ENCODE measurements at regions not wholly inside any gene's neighbourhood (a gene's known extent, or its start where the extent isn't known, plus 50 kb on each side); places are given as distances from the start of the nearest gene placed in this dataset.

DNA sequence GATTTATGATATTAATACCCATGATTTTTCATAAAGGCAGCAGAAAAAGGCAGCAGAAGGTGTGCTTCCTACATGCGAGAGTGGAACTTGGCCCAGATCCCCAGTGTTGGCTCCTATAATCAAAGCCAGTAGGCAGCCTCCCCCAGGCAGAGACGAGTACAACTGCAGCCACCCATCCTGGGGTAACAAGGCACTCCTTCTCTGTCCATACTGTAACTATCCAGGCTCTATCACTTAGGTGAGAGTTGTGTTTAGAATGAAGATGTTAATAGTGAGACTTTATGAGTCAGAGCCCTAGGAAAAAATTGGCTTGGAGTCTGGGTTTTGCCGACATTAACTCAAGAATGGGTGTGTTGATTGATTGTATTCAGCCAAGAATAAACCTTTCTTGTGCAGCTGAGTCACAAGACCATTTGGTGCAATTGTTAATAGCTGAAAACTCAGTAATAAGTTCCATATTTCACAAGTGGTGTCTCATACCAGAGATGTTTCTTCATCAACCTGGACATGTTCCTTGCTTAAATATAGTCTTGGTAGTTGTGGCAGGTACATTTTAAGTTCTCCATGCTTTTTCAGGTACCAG lies 322.3 kb downstream of the DUSP10 start:
- CTCF ChIA-PET: no interaction called here
- DNase-seq: no peak
- TF ChIP-seq, protein P1, sequence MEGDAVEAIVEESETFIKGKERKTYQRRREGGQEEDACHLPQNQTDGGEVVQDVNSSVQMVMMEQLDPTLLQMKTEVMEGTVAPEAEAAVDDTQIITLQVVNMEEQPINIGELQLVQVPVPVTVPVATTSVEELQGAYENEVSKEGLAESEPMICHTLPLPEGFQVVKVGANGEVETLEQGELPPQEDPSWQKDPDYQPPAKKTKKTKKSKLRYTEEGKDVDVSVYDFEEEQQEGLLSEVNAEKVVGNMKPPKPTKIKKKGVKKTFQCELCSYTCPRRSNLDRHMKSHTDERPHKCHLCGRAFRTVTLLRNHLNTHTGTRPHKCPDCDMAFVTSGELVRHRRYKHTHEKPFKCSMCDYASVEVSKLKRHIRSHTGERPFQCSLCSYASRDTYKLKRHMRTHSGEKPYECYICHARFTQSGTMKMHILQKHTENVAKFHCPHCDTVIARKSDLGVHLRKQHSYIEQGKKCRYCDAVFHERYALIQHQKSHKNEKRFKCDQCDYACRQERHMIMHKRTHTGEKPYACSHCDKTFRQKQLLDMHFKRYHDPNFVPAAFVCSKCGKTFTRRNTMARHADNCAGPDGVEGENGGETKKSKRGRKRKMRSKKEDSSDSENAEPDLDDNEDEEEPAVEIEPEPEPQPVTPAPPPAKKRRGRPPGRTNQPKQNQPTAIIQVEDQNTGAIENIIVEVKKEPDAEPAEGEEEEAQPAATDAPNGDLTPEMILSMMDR (IDR thresholded peaks at IDR 0.05; ENCODE audit: insufficient read depth in 1 of 2, low read depth in 1 of 2, low read length in 1 of 2, severe bottlenecking in 1 of 2, unreplicated experiment in 1 of 2): no peak

DNA sequence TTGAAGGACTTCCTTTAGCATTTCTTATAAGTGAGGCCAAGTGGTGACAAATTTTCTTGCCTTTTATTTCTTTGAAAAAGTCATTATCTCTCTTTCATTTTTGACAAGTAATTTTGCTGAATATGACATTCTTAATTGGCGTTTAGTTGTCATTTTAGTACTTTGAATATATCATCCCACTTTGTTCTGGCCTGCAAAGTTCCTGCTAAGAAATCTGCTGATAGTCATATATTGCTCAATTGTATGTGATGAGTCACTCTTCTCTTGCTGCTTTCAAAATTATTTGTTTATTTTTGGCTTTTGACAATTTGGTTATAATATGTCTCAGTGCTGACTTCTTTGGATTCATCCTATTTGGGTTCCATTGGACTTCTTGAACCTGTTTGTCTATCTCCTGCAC lies 312.6 kb downstream of the DUSP10 start:
- ChIA-PET POLR2A (no interaction called here), CTCF (no interaction called here)
- H3K9me3 Mint-ChIP-seq (ENCODE audit: unreplicated experiment): peaks cover 13% of the 10 kb centered on the region
- no peak overlapping the region for H3K4me3 Mint-ChIP-seq (ENCODE audit: unreplicated experiment)
- H3K27ac Mint-ChIP-seq (ENCODE audit: unreplicated experiment): no peak overlapping the region
- no peaks in the 10 kb centered on the region for H3K4me1 Mint-ChIP-seq (ENCODE audit: low read depth, unreplicated experiment)
- DNase-seq: no peak
- no peaks in the 10 kb centered on the region for H3K4me1 ChIP-seq
- H3K27me3 Mint-ChIP-seq (ENCODE audit: insufficient read depth, unreplicated experiment): no peaks in the 10 kb centered on the region
- no peaks in the 10 kb centered on the region; the same call in 1 of the 2 replicates for H3K9me3 ChIP-seq
- no peaks in the 10 kb centered on the region for H3K36me3 Mint-ChIP-seq (ENCODE audit: insufficient read depth, unreplicated experiment)
- no peaks in the 10 kb centered on the region for H3K27me3 ChIP-seq (replicated peaks; ENCODE audit: control insufficient read depth, insufficient read depth, low read length)
- H3K36me3 ChIP-seq (ENCODE audit: control insufficient read depth, insufficient read depth, low read length): no peaks in the 10 kb centered on the region
- no peak overlapping the region for H3K4me3 ChIP-seq (ENCODE audit: low read depth, low read length)
- intact Hi-C loops (cut with micrococcal nuclease; ENCODE audit: unreplicated experiment): no loop called here
- BruUV-seq (replicated peaks): no TSS peak
- TF ChIP-seq, protein P1 (IDR thresholded peaks at IDR 0.05; ENCODE audit: insufficient read depth in 1 of 2, low read depth in 1 of 2, low read length in 1 of 2, severe bottlenecking in 1 of 2, unreplicated experiment in 1 of 2): no peak

More for the DNA sequence above, 322.3 kb downstream of the DUSP10 start:
- no peaks in the 10 kb centered on the region for H3K4me1 Mint-ChIP-seq (ENCODE audit: low read depth, unreplicated experiment)
- no peak overlapping the region for H3K4me3 Mint-ChIP-seq (ENCODE audit: unreplicated experiment)
- Histone ChIP-seq H3K36me3 (ENCODE audit: control insufficient read depth, insufficient read depth, low read length) (no peaks in the 10 kb centered on the region), H3K27me3 (replicated peaks; ENCODE audit: control insufficient read depth, insufficient read depth, low read length) (no peaks in the 10 kb centered on the region), H3K9me3 (no peaks in the 10 kb centered on the region), H3K4me3 (ENCODE audit: low read depth, low read length) (no peak overlapping the region), H3K4me1 (no peaks in the 10 kb centered on the region)
- POLR2A ChIA-PET: no interaction called here
- intact Hi-C loops (cut with micrococcal nuclease; ENCODE audit: unreplicated experiment): no loop called here
- no peaks in the 10 kb centered on the region for H3K36me3 Mint-ChIP-seq (ENCODE audit: insufficient read depth, unreplicated experiment)
- no TSS peak for BruUV-seq (replicated peaks)
- H3K27ac Mint-ChIP-seq (ENCODE audit: unreplicated experiment): no peak overlapping the region
- peaks cover 4% of the 10 kb centered on the region for H3K9me3 Mint-ChIP-seq (ENCODE audit: unreplicated experiment)
- H3K27me3 Mint-ChIP-seq (ENCODE audit: insufficient read depth, unreplicated experiment): peaks cover 2% of the 10 kb centered on the region

DNA sequence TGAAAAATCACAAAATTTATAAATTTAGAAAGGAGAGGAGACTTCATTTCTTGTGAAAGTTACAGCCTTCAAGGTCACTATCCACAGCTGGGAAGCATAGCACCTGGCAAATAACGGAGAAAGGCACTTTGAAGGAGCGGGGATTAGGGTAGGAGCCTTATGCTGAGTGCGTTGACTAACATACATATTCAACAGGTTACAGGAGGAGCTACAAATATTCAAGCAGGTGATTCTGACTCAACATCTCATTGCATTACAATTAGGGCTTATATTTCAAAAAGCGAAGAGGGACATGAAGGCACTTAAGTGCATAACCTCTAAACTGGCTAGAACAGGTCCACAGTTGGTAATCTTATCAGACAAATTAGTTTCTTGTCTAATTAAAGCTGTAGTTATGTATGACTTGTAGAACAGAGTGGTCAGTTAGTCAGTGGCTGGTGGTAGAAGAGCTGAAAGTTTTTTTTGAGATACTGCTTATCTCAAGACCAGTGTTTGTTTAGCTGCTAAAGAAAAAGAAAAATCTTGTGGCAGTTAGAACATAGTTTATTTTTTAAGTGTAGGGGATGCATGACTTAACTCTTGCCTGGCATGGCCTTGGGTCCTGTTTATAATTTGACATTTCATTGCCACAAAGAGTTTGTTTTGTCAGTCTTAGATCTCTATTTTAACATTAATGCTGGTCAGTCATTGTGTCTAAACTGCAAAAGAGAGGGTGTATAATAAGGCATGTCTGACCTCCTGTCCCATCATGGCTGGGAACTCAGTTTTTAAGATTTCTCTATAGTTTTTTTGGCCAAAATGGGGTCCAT lies 311.5 kb downstream of the DUSP10 start:
- no peak for DNase-seq
- ChIA-PET POLR2A (no interaction called here), CTCF (interaction anchor here (3.0 kb wide), 1 partner anchor 166 kb away, joined by 10 read pairs; no protein-coding TSS in a partner anchor)
- Histone ChIP-seq H3K36me3 (ENCODE audit: control insufficient read depth, insufficient read depth, low read length) (no peaks in the 10 kb centered on the region), H3K9me3 (no peaks in the 10 kb centered on the region; the same call in 1 of the 2 replicates), H3K4me3 (ENCODE audit: low read depth, low read length) (no peak overlapping the region), H3K27me3 (replicated peaks; ENCODE audit: control insufficient read depth, insufficient read depth, low read length) (no peaks in the 10 kb centered on the region), H3K4me1 (no peaks in the 10 kb centered on the region)
- no TSS peak for BruUV-seq (replicated peaks)
- TF ChIP-seq, protein P1 (IDR thresholded peaks at IDR 0.05; ENCODE audit: insufficient read depth in 1 of 2, low read depth in 1 of 2, low read length in 1 of 2, severe bottlenecking in 1 of 2, unreplicated experiment in 1 of 2): no peak
- H3K4me1 Mint-ChIP-seq (ENCODE audit: low read depth, unreplicated experiment): no peaks in the 10 kb centered on the region
- H3K36me3 Mint-ChIP-seq (ENCODE audit: insufficient read depth, unreplicated experiment): no peaks in the 10 kb centered on the region
- H3K4me3 Mint-ChIP-seq (ENCODE audit: unreplicated experiment): no peak overlapping the region
- intact Hi-C loops (cut with micrococcal nuclease; ENCODE audit: unreplicated experiment): no loop called here
- H3K27me3 Mint-ChIP-seq (ENCODE audit: insufficient read depth, unreplicated experiment): no peaks in the 10 kb centered on the region
- no peak overlapping the region for H3K27ac Mint-ChIP-seq (ENCODE audit: unreplicated experiment)
- H3K9me3 Mint-ChIP-seq (ENCODE audit: unreplicated experiment): peaks cover 13% of the 10 kb centered on the region

Data from Caco-2 (cell line).